Endodermal cell (in vitro differentiated cells): ENCODE measurements at regions not wholly inside any gene's neighbourhood (a gene's known extent, or its start where the extent isn't known, plus 50 kb on each side); places are given as distances from the start of the nearest gene placed in this dataset.

ENCODE experiments used
- DNase-seq: peaks from one replicate; pipeline ENCODE4 v3.0.0-alpha.2; 2017
- H3K27ac ChIP-seq: 2 replicates; pipeline ENCODE4 v1.5.1; 2013; ENCODE audit warnings: mild to moderate bottlenecking, low read depth, low read length, moderate library complexity
- H3K27me3 ChIP-seq: 2 replicates; pipeline ENCODE4 v1.6.1; 2013; ENCODE audit warnings: mild to moderate bottlenecking, low read length, moderate library complexity; ENCODE audit not compliant: insufficient read depth, control insufficient read depth, poor library complexity, severe bottlenecking
- H3K36me3 ChIP-seq: 2 replicates; pipeline ENCODE4 v1.7.0; 2013; ENCODE audit warnings: mild to moderate bottlenecking, low read length, moderate library complexity; ENCODE audit not compliant: control insufficient read depth, insufficient read depth
- H3K4me1 ChIP-seq: one replicate; pipeline ENCODE4 v1.7.0; 2013; ENCODE audit warnings: low read length; ENCODE audit not compliant: control insufficient read depth, insufficient read depth
- H3K4me3 ChIP-seq: 2 replicates; pipeline ENCODE4 v1.5.1; 2013; ENCODE audit warnings: mild to moderate bottlenecking, low read length, moderate library complexity
- H3K9ac ChIP-seq: 2 replicates; pipeline ENCODE4 v1.6.1; 2013; ENCODE audit warnings: mild to moderate bottlenecking, low read length, moderate library complexity; ENCODE audit not compliant: poor library complexity, severe bottlenecking; ENCODE audit errors: extremely low read depth
- H3K9me3 ChIP-seq: 2 replicates; pipeline ENCODE4 v1.6.1; 2013; ENCODE audit warnings: mild to moderate bottlenecking, low read length, moderate library complexity; ENCODE audit not compliant: control insufficient read depth
- H3K27ac Mint-ChIP-seq: 2 replicates; pipeline ENCODE4 v1.8.0; 2020; ENCODE audit warnings: mixed read lengths
- H3K27me3 Mint-ChIP-seq: 2 replicates; pipeline ENCODE4 v1.8.0; 2021; ENCODE audit warnings: mild to moderate bottlenecking, mixed read lengths; ENCODE audit not compliant: insufficient read depth
- H3K36me3 Mint-ChIP-seq: 2 replicates; pipeline ENCODE4 v1.8.0; 2020; ENCODE audit warnings: low read depth, mixed read lengths
- H3K4me1 Mint-ChIP-seq: 2 replicates; pipeline ENCODE4 v1.8.0; 2020; ENCODE audit warnings: mixed read lengths
- H3K4me3 Mint-ChIP-seq: 2 replicates; pipeline ENCODE4 v1.8.0; 2020; ENCODE audit warnings: mild to moderate bottlenecking, moderate library complexity, mixed read lengths
- H3K9me3 Mint-ChIP-seq: 2 replicates; pipeline ENCODE4 v1.8.0; 2020; ENCODE audit warnings: mild to moderate bottlenecking, mixed read lengths
- WGBS, 2 experiments: methylation state at CpG; one replicate each; pipeline versions ENCODE4 v1.1.5 to v1.1.7; 2013; ENCODE audit warnings: missing lambda C conversion rate in 2 of 2, mixed read lengths in 1 of 2; ENCODE audit not compliant: insufficient coverage in 1 of 2, insufficient read length in 1 of 2; 5-methylcytosine and 5-hydroxymethylcytosine counted together
- TF ChIP-seq, protein P1 (sequence below): fragments of 200-600 bp; sonication (generic); conservative IDR thresholded peaks from 2 replicates; pipeline ENCODE4 v1.5.0; 2021; ENCODE audit warnings: antibody characterized with exemption, mild to moderate bottlenecking

DNA sequence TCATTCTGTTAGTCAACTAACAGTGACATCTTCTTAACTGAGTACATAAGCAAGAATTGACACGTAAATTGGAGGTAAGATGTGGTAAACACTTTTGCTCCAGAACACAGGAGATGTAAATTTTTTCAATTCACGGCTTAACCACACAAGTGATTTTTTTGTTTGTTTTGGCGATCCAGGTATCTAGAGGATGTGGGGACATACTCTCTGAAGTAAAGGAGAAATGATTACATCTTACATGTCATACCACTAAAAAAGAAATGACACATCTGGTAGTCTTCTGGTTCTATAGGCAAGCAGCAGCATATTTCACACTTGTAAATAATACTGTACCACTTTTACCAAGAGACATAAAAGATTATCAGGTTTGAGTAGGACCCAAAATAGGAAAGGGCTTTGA lies 200.3 kb upstream of the ZWINT start:
- no peak for DNase-seq
- Histone ChIP-seq H3K27ac (no peak overlapping the region), H3K9me3 (no peaks in the 10 kb centered on the region), H3K9ac (no peak overlapping the region), H3K4me1 (no peaks in the 10 kb centered on the region), H3K27me3 (no peaks in the 10 kb centered on the region), H3K36me3 (no peaks in the 10 kb centered on the region), H3K4me3 (no peak overlapping the region)
- 79 to 100% methylated on average over 1 to 3 of the region's 3 CpGs for WGBS, 2 experiments
- TF ChIP-seq, protein P1, sequence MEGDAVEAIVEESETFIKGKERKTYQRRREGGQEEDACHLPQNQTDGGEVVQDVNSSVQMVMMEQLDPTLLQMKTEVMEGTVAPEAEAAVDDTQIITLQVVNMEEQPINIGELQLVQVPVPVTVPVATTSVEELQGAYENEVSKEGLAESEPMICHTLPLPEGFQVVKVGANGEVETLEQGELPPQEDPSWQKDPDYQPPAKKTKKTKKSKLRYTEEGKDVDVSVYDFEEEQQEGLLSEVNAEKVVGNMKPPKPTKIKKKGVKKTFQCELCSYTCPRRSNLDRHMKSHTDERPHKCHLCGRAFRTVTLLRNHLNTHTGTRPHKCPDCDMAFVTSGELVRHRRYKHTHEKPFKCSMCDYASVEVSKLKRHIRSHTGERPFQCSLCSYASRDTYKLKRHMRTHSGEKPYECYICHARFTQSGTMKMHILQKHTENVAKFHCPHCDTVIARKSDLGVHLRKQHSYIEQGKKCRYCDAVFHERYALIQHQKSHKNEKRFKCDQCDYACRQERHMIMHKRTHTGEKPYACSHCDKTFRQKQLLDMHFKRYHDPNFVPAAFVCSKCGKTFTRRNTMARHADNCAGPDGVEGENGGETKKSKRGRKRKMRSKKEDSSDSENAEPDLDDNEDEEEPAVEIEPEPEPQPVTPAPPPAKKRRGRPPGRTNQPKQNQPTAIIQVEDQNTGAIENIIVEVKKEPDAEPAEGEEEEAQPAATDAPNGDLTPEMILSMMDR, result no peak
- no peak overlapping the region for H3K27ac Mint-ChIP-seq
- H3K27me3 Mint-ChIP-seq, result no peaks in the 10 kb centered on the region
- H3K4me3 Mint-ChIP-seq, result no peak overlapping the region
- no peaks in the 10 kb centered on the region for H3K36me3 Mint-ChIP-seq
- no peaks in the 10 kb centered on the region for H3K9me3 Mint-ChIP-seq
- H3K4me1 Mint-ChIP-seq, result no peaks in the 10 kb centered on the region

DNA sequence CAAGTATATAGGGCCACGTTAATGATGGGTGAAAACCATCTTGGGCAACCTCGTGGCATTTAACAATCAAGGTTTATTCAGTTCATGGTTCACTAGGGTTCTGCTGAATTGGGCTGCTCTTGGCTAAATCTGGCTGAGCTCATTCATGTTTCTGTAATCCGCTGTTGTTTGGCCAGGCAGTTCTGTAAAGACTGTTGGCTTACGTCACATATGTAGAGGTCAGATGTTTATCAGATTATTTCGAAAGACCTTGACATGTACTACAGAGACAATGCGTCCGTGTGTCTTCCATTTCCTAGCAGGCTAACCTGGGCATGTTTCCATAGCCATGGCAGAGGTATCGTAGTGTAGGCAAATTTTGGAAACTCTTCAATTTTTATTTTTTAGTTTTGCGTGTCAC lies 190.0 kb upstream of the ZWINT start:
- H3K4me1 Mint-ChIP-seq, result peaks cover 4% of the 10 kb centered on the region
- 94 to 96% methylated on average over 7 to 8 of the region's 9 CpGs for WGBS, 2 experiments
- no peaks in the 10 kb centered on the region for H3K27me3 Mint-ChIP-seq
- no peak overlapping the region for H3K4me3 ChIP-seq
- H3K27me3 ChIP-seq, result no peaks in the 10 kb centered on the region
- no peaks in the 10 kb centered on the region for H3K4me1 ChIP-seq
- H3K9me3 ChIP-seq, result no peaks in the 10 kb centered on the region
- TF ChIP-seq, protein P1, result no peak
- no peak overlapping the region for H3K9ac ChIP-seq
- H3K27ac ChIP-seq, result no peak overlapping the region
- DNase-seq, result no peak
- no peak overlapping the region for H3K4me3 Mint-ChIP-seq
- H3K36me3 Mint-ChIP-seq, result no peaks in the 10 kb centered on the region
- no peak overlapping the region for H3K27ac Mint-ChIP-seq
- peaks cover 7% of the 10 kb centered on the region for H3K9me3 Mint-ChIP-seq
- H3K36me3 ChIP-seq, result no peaks in the 10 kb centered on the region

DNA sequence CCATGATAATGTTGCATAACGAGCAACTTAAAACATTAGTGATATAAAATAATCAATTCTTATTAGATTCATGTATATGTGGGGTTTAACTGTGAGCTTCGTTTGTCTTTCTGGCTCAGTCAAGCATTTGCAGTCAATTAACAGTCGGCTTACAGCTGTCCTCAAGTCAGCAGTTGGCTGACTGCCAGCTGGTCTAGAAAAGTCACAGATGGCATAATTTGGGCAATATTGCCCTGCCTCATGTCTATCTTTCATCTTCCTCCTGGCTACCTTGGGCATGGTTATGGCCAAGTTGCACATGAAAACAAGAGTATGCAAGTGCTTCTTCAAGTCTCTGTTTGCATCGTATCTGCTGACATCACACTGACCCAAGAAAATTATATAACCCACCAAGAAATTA lies 186.1 kb upstream of the ZWINT start:
- Mint-ChIP-seq H3K27me3 (no peaks in the 10 kb centered on the region), H3K27ac (no peak overlapping the region), H3K4me1 (peaks cover 4% of the 10 kb centered on the region), H3K9me3 (peaks cover 5% of the 10 kb centered on the region), H3K36me3 (no peaks in the 10 kb centered on the region), H3K4me3 (no peak overlapping the region)
- H3K36me3 ChIP-seq, result no peaks in the 10 kb centered on the region
- H3K4me3 ChIP-seq, result no peak overlapping the region
- no peak overlapping the region for H3K27ac ChIP-seq
- TF ChIP-seq, protein P1, result no peak
- H3K9me3 ChIP-seq, result no peaks in the 10 kb centered on the region
- H3K4me1 ChIP-seq, result no peaks in the 10 kb centered on the region
- no peaks in the 10 kb centered on the region for H3K27me3 ChIP-seq
- DNase-seq, result no peak
- 92 to 100% methylated on average over 1 to 3 of the region's 4 CpGs for WGBS, 2 experiments
- no peak overlapping the region for H3K9ac ChIP-seq
